ENCODE measurements at regions not wholly inside any gene's neighbourhood (a gene's known extent, or its start where the extent isn't known, plus 50 kb on each side); places are given as distances from the start of the nearest gene placed in this dataset.

DNA sequence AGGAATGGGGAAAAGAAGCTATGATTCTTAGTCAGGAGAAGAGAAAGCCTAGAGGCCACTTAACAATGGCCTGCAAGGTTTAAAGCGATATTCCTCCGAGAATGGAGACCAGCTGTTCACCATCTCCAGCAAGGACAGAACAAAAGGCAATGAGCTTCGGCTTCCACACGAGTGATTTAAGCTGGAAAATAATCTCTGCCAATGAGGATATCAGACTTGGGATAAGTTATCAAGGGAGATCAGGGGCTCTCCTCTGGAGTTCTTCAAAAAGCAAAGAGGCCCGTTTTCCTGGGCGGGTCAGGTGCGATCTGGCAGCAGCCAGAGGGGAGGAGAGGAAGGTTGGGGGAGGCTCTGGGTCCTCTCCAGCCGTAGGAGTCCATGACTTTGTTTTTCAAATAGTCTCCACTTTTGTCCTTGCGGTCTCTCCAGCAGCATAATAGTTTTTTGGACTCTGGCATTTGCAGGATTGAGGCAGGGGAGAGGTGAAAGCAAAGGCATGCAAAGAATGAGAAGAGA, 211.3 kb downstream of the SKIDA1 start:
- Histone ChIP-seq H3K27ac (peak overlapping the region in 1 of 8 donors; percentile 65), H3K4me1 (peaks cover 6 to 27% (median 19%) of the 10 kb centered on the region in 6 donors), H3K9me3 (no peaks in the 10 kb centered on the region), H3K4me3 (no peak overlapping the region), H3K36me3 (no peaks in the 10 kb centered on the region), H3K27me3 (replicated peaks in 1 of 7) (no peaks in the 10 kb centered on the region)
- TF ChIP-seq POLR2A (IDR thresholded peaks at IDR 0.05) (no peak), POLR2AphosphoS5 (IDR thresholded peaks at IDR 0.05) (no peak)
- TF ChIP-seq, protein P1, sequence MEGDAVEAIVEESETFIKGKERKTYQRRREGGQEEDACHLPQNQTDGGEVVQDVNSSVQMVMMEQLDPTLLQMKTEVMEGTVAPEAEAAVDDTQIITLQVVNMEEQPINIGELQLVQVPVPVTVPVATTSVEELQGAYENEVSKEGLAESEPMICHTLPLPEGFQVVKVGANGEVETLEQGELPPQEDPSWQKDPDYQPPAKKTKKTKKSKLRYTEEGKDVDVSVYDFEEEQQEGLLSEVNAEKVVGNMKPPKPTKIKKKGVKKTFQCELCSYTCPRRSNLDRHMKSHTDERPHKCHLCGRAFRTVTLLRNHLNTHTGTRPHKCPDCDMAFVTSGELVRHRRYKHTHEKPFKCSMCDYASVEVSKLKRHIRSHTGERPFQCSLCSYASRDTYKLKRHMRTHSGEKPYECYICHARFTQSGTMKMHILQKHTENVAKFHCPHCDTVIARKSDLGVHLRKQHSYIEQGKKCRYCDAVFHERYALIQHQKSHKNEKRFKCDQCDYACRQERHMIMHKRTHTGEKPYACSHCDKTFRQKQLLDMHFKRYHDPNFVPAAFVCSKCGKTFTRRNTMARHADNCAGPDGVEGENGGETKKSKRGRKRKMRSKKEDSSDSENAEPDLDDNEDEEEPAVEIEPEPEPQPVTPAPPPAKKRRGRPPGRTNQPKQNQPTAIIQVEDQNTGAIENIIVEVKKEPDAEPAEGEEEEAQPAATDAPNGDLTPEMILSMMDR (IDR thresholded peaks at IDR 0.05 in 8 of 11, conservative IDR thresholded peaks at IDR 0.05 in 3 of 11) = no peak
- DNase-seq = no peak
- intact Hi-C loops (cut with DNase I; ENCODE audit: low total_unique reads) = no loop called here
- WGBS, 5 donors = 47 to 68% (median 60%) methylated on average over 9 of the region's 9 CpGs

DNA sequence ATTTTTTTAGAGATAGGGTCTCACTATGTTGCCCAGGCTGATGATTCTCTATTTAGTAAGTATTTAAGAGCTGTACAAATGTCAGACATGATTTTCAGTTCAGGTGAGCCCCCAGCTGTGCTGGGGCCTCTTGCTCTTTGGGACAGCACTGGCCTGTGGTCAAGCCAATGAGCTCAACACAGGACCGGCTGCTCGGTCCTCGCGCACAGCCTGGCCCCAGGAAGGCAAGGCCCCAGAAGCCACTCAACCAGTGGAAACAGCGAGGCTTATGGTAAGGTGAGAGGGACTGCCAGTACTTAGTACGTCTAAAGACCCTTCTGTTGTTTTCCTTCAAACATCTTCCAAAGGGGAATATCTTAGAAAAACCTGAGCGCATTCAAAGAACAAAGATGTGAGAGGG, 211.8 kb downstream of the SKIDA1 start:
- peak overlapping the region in 1 of 8 donors; percentile 65 for H3K27ac ChIP-seq
- no peaks in the 10 kb centered on the region for H3K9me3 ChIP-seq
- intact Hi-C loops (cut with DNase I; ENCODE audit: low total_unique reads) = no loop called here
- no peak for DNase-seq
- no peaks in the 10 kb centered on the region for H3K36me3 ChIP-seq
- no peak overlapping the region for H3K4me3 ChIP-seq
- TF ChIP-seq, protein P1 (IDR thresholded peaks at IDR 0.05 in 8 of 11, conservative IDR thresholded peaks at IDR 0.05 in 3 of 11) = no peak
- TF ChIP-seq POLR2A (IDR thresholded peaks at IDR 0.05) = no peak
- TF ChIP-seq POLR2AphosphoS5 (IDR thresholded peaks at IDR 0.05) = no peak
- WGBS, 5 donors = 87 to 96% (median 92%) methylated on average over 7 of the region's 7 CpGs
- no peaks in the 10 kb centered on the region for H3K27me3 ChIP-seq (replicated peaks in 1 of 7)
- H3K4me1 ChIP-seq = peaks cover 6 to 27% (median 19%) of the 10 kb centered on the region in 6 donors

DNA sequence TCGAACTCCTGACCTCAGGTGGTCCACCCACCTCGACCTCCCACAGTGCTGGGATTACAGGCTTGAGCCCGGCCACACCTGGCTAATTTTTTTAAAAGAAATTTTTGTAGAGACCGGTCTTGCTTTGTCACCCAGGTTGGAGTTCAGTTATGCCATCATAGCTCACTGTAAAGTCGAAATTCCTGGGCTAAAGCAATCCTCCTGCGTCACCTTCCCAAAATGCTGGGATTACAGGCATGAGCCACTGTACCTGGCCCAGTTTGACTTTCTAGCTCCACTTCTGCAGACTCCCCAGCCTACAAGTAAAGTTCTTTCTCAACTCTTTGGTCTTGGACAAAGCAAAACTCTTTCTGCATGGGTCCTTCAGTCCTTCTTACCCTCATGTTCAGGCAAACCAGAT, 214.1 kb downstream of the SKIDA1 start:
- no peak for DNase-seq
- TF ChIP-seq POLR2AphosphoS5 (IDR thresholded peaks at IDR 0.05) (no peak), POLR2A (IDR thresholded peaks at IDR 0.05) (no peak)
- TF ChIP-seq, protein P1 (IDR thresholded peaks at IDR 0.05 in 8 of 11, conservative IDR thresholded peaks at IDR 0.05 in 3 of 11) = no peak
- H3K27ac ChIP-seq = no peak overlapping the region
- 80 to 95% (median 89%) methylated on average over 6 of the region's 6 CpGs for WGBS, 5 donors
- H3K4me3 ChIP-seq = no peak overlapping the region
- intact Hi-C loops (cut with DNase I; ENCODE audit: low total_unique reads) = no loop called here
- no peaks in the 10 kb centered on the region for H3K36me3 ChIP-seq
- H3K9me3 ChIP-seq = no peaks in the 10 kb centered on the region
- peaks cover 6 to 26% (median 19%) of the 10 kb centered on the region in 6 donors for H3K4me1 ChIP-seq
- no peaks in the 10 kb centered on the region for H3K27me3 ChIP-seq (replicated peaks in 1 of 7)

DNA sequence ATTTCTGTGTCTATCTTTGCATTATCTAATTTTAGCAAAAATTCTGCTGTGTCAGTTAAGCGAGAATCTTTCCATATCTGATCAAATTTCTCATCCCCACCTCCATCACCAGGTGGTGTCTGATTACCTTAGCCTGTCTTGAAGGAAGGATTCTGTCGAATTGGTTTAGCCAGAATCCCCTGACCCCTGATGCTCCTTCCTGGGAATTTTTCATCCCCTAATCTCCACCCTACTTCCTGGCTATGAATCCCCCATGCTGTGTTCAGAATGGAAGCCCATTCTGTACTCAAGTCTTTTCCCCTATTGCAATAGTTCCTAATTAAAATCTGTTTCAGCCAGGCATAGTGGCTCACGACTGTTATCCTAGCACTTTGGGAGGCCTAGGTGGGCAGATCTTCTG, 216.1 kb downstream of the SKIDA1 start:
- TF ChIP-seq POLR2AphosphoS5 (IDR thresholded peaks at IDR 0.05) (no peak), POLR2A (IDR thresholded peaks at IDR 0.05) (no peak)
- TF ChIP-seq, protein P1 (IDR thresholded peaks at IDR 0.05 in 8 of 11, conservative IDR thresholded peaks at IDR 0.05 in 3 of 11) = no peak

More for the DNA sequence above, 216.1 kb downstream of the SKIDA1 start:
- Histone ChIP-seq H3K27me3 (replicated peaks in 1 of 7) (no peaks in the 10 kb centered on the region), H3K27ac (no peak overlapping the region), H3K36me3 (no peaks in the 10 kb centered on the region), H3K9me3 (no peaks in the 10 kb centered on the region), H3K4me3 (no peak overlapping the region), H3K4me1 (peaks cover 0 to 7% (median 3%) of the 10 kb centered on the region in 6 donors)
- WGBS, 5 donors = 65 to 83% (median 78%) methylated on average over 3 of the region's 3 CpGs
- no peak for DNase-seq
- intact Hi-C loops (cut with DNase I; ENCODE audit: low total_unique reads) = no loop called here
